Uterus (tissue), 2 donors: ENCODE measurements at regions not wholly inside any gene's neighbourhood (a gene's known extent, or its start where the extent isn't known, plus 50 kb on each side); places are given as distances from the start of the nearest gene placed in this dataset.

ENCODE experiments used
- POLR2A ChIP-seq, 2 donors: fragments of 450-650 bp; IDR thresholded peaks; one replicate each; pipeline ENCODE4 v1.6.1; 2016; ENCODE audit warnings: antibody characterized with exemption in 2 of 2, mild to moderate bottlenecking in 1 of 2, moderate library complexity in 1 of 2
- TF ChIP-seq, protein P1 (sequence below), 4 experiments: fragments of 200-600 bp in 2 of 4; fragments of 450-650 bp in 2 of 4; sonication (generic) in 2 of 4; IDR thresholded peaks; one replicate each; pipeline ENCODE4 v1.5.1; 2016 to 2019; ENCODE audit warnings: antibody characterized with exemption in 4 of 4, mild to moderate bottlenecking in 2 of 4, moderate library complexity in 1 of 4

- TF ChIP-seq, protein P1, sequence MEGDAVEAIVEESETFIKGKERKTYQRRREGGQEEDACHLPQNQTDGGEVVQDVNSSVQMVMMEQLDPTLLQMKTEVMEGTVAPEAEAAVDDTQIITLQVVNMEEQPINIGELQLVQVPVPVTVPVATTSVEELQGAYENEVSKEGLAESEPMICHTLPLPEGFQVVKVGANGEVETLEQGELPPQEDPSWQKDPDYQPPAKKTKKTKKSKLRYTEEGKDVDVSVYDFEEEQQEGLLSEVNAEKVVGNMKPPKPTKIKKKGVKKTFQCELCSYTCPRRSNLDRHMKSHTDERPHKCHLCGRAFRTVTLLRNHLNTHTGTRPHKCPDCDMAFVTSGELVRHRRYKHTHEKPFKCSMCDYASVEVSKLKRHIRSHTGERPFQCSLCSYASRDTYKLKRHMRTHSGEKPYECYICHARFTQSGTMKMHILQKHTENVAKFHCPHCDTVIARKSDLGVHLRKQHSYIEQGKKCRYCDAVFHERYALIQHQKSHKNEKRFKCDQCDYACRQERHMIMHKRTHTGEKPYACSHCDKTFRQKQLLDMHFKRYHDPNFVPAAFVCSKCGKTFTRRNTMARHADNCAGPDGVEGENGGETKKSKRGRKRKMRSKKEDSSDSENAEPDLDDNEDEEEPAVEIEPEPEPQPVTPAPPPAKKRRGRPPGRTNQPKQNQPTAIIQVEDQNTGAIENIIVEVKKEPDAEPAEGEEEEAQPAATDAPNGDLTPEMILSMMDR (IDR thresholded peaks at IDR 0.05), result no peak
- TF ChIP-seq POLR2A (IDR thresholded peaks at IDR 0.05), result no peak
Observed at GRCh38 chrX:1074172-1074571, 138.3 kb downstream of the CRLF2 start.
